ENCODE measurements at regions not wholly inside any gene's neighbourhood (a gene's known extent, or its start where the extent isn't known, plus 50 kb on each side); places are given as distances from the start of the nearest gene placed in this dataset.
A peak's percentile ranks its signal among the peaks of the same experiment; 100 is the strongest.

- DNase-seq, result no peak
- Histone ChIP-seq H3K27me3 (ENCODE audit: control insufficient read depth, insufficient read depth, low read length) (no peaks in the 10 kb centered on the region), H3K4me3 (ENCODE audit: insufficient read depth, low read depth, low read length) (no peak overlapping the region), H3K36me3 (replicated peaks; ENCODE audit: control insufficient read depth, insufficient read depth, low read length) (no peaks in the 10 kb centered on the region)
Measured at GRCh38 chr3:31442755-31443154, 90.0 kb upstream of the STT3B start.

GRCh38 chr3:31444220-31445142 is 88.2 kb upstream of the STT3B start:
- Histone ChIP-seq H3K27me3 (ENCODE audit: control insufficient read depth, insufficient read depth, low read length) (no peaks in the 10 kb centered on the region), H3K4me3 (ENCODE audit: insufficient read depth, low read depth, low read length) (no peak overlapping the region), H3K36me3 (replicated peaks; ENCODE audit: control insufficient read depth, insufficient read depth, low read length) (no peaks in the 10 kb centered on the region)
- no peak for DNase-seq

GRCh38 chr3:31445701-31446100 is 87.0 kb upstream of the STT3B start:
- no peak for DNase-seq
- Histone ChIP-seq H3K4me3 (ENCODE audit: insufficient read depth, low read depth, low read length) (no peak overlapping the region), H3K36me3 (replicated peaks; ENCODE audit: control insufficient read depth, insufficient read depth, low read length) (no peaks in the 10 kb centered on the region), H3K27me3 (ENCODE audit: control insufficient read depth, insufficient read depth, low read length) (no peaks in the 10 kb centered on the region)

- Histone ChIP-seq H3K27me3 (ENCODE audit: control insufficient read depth, insufficient read depth, low read length) (no peaks in the 10 kb centered on the region), H3K36me3 (replicated peaks; ENCODE audit: control insufficient read depth, insufficient read depth, low read length) (no peaks in the 10 kb centered on the region), H3K4me3 (ENCODE audit: insufficient read depth, low read depth, low read length) (no peak overlapping the region)
- DNase-seq, result peak; percentile 60
Measured at GRCh38 chr3:31448035-31448881, 84.5 kb upstream of the STT3B start.

GRCh38 chr3:31448882-31449243 is 83.9 kb upstream of the STT3B start:
- H3K4me3 ChIP-seq (ENCODE audit: insufficient read depth, low read depth, low read length), result no peak overlapping the region
- no peaks in the 10 kb centered on the region for H3K36me3 ChIP-seq (replicated peaks; ENCODE audit: control insufficient read depth, insufficient read depth, low read length)
- H3K27me3 ChIP-seq (ENCODE audit: control insufficient read depth, insufficient read depth, low read length), result no peaks in the 10 kb centered on the region
- no peak for DNase-seq

GRCh38 chr3:31449318-31449717 is 83.4 kb upstream of the STT3B start:
- DNase-seq, result no peak
- no peaks in the 10 kb centered on the region for H3K36me3 ChIP-seq (replicated peaks; ENCODE audit: control insufficient read depth, insufficient read depth, low read length)
- H3K27me3 ChIP-seq (ENCODE audit: control insufficient read depth, insufficient read depth, low read length), result no peaks in the 10 kb centered on the region
- no peak overlapping the region for H3K4me3 ChIP-seq (ENCODE audit: insufficient read depth, low read depth, low read length)

GRCh38 chr3:31450345-31450744 is 82.4 kb upstream of the STT3B start:
- no peak for DNase-seq
- H3K36me3 ChIP-seq (replicated peaks; ENCODE audit: control insufficient read depth, insufficient read depth, low read length), result no peaks in the 10 kb centered on the region

GRCh38 chr3:31452495-31453106 is 80.1 kb upstream of the STT3B start:
- H3K36me3 ChIP-seq (replicated peaks; ENCODE audit: control insufficient read depth, insufficient read depth, low read length), result no peaks in the 10 kb centered on the region
- no peak for DNase-seq
- no peak overlapping the region for H3K4me3 ChIP-seq (ENCODE audit: insufficient read depth, low read depth, low read length)
- H3K27me3 ChIP-seq (ENCODE audit: control insufficient read depth, insufficient read depth, low read length), result no peaks in the 10 kb centered on the region

More at GRCh38 chr3:31450345-31450744, 82.4 kb upstream of the STT3B start:
- H3K27me3 ChIP-seq (ENCODE audit: control insufficient read depth, insufficient read depth, low read length), result no peaks in the 10 kb centered on the region
- no peak overlapping the region for H3K4me3 ChIP-seq (ENCODE audit: insufficient read depth, low read depth, low read length)

- no peak for DNase-seq
Measured at GRCh38 chr3:31453430-31453829, 79.3 kb upstream of the STT3B start.

GRCh38 chr3:31455524-31455923 is 77.2 kb upstream of the STT3B start:
- H3K4me3 ChIP-seq (ENCODE audit: insufficient read depth, low read depth, low read length), result no peak overlapping the region
- H3K36me3 ChIP-seq (replicated peaks; ENCODE audit: control insufficient read depth, insufficient read depth, low read length), result no peaks in the 10 kb centered on the region
- DNase-seq, result no peak
- no peaks in the 10 kb centered on the region for H3K27me3 ChIP-seq (ENCODE audit: control insufficient read depth, insufficient read depth, low read length)

More at GRCh38 chr3:31453430-31453829, 79.3 kb upstream of the STT3B start:
- Histone ChIP-seq H3K4me3 (ENCODE audit: insufficient read depth, low read depth, low read length) (no peak overlapping the region), H3K36me3 (replicated peaks; ENCODE audit: control insufficient read depth, insufficient read depth, low read length) (no peaks in the 10 kb centered on the region), H3K27me3 (ENCODE audit: control insufficient read depth, insufficient read depth, low read length) (no peaks in the 10 kb centered on the region)

- no peak overlapping the region for H3K4me3 ChIP-seq (ENCODE audit: insufficient read depth, low read depth, low read length)
- no peak for DNase-seq
- H3K36me3 ChIP-seq (replicated peaks; ENCODE audit: control insufficient read depth, insufficient read depth, low read length), result no peaks in the 10 kb centered on the region
- no peaks in the 10 kb centered on the region for H3K27me3 ChIP-seq (ENCODE audit: control insufficient read depth, insufficient read depth, low read length)
Measured at GRCh38 chr3:31456373-31456772, 76.4 kb upstream of the STT3B start.

- no peak overlapping the region for H3K4me3 ChIP-seq (ENCODE audit: insufficient read depth, low read depth, low read length)
- H3K36me3 ChIP-seq (replicated peaks; ENCODE audit: control insufficient read depth, insufficient read depth, low read length), result no peaks in the 10 kb centered on the region
- DNase-seq, result no peak
- no peaks in the 10 kb centered on the region for H3K27me3 ChIP-seq (ENCODE audit: control insufficient read depth, insufficient read depth, low read length)
Measured at GRCh38 chr3:31461426-31461825, 71.3 kb upstream of the STT3B start.

GRCh38 chr3:31462050-31462569 is 70.6 kb upstream of the STT3B start:
- Histone ChIP-seq H3K4me3 (ENCODE audit: insufficient read depth, low read depth, low read length) (no peak overlapping the region), H3K36me3 (replicated peaks; ENCODE audit: control insufficient read depth, insufficient read depth, low read length) (no peaks in the 10 kb centered on the region)
- DNase-seq, result no peak

GRCh38 chr3:31465999-31466398 is 66.7 kb upstream of the STT3B start:
- no peak for DNase-seq
- Histone ChIP-seq H3K36me3 (replicated peaks; ENCODE audit: control insufficient read depth, insufficient read depth, low read length) (no peaks in the 10 kb centered on the region), H3K27me3 (ENCODE audit: control insufficient read depth, insufficient read depth, low read length) (no peaks in the 10 kb centered on the region), H3K4me3 (ENCODE audit: insufficient read depth, low read depth, low read length) (no peak overlapping the region)

More at GRCh38 chr3:31462050-31462569, 70.6 kb upstream of the STT3B start:
- no peaks in the 10 kb centered on the region for H3K27me3 ChIP-seq (ENCODE audit: control insufficient read depth, insufficient read depth, low read length)

Data from H7 (cell line).